ENCODE measurements at regions not wholly inside any gene's neighbourhood (a gene's known extent, or its start where the extent isn't known, plus 50 kb on each side); places are given as distances from the start of the nearest gene placed in this dataset.
"Not testable (repeated sequence)": the region's sequence is repeated elsewhere in the genome, so short reads cannot be mapped to it uniquely, and the experiment has no call there.

DNA sequence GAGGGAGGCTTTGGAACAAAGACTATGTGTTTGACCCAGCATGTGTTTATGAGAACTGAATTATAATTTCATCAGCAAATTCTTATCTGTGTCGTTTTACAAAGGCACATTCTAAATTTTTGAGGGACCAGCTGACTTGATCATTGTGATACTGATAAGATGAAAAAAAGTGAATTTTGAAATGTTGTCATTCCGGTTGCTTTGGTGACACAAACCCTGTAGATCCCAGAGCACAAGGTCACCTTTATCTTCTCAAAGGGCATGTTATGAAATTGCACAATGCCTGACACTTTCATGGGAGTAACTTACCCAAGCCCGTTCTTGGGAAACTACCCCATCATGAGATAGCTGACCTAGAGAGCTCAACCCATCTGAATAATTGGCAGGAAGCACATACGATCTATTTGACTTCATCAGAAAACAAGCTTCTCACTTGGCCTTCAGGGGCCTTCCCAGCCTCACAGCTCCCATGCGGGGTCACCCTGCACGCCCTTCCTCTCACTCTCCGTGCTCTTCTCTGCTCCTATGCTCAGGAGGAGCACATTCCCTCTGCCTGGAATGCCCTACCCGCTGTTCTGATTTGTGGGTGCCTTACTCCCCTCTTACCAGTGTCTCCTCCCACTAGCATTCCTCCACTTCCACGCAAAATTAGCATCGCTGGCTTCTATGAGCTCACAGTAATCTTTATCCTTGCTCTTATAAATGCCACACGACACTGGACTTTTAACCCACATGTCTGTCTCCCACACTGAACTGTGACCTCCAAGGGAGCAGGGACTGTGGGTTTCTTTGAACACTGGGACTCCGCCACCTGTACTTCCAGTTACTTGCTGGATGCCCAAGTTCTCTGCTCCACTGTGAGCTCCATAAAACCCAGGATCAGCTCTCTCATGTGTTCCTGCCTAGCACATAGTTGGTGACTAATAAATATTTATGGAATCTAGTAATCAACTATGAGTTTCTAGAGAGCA is 555.8 kb upstream of the ID2 start:
- TF ChIP-seq, protein P1, sequence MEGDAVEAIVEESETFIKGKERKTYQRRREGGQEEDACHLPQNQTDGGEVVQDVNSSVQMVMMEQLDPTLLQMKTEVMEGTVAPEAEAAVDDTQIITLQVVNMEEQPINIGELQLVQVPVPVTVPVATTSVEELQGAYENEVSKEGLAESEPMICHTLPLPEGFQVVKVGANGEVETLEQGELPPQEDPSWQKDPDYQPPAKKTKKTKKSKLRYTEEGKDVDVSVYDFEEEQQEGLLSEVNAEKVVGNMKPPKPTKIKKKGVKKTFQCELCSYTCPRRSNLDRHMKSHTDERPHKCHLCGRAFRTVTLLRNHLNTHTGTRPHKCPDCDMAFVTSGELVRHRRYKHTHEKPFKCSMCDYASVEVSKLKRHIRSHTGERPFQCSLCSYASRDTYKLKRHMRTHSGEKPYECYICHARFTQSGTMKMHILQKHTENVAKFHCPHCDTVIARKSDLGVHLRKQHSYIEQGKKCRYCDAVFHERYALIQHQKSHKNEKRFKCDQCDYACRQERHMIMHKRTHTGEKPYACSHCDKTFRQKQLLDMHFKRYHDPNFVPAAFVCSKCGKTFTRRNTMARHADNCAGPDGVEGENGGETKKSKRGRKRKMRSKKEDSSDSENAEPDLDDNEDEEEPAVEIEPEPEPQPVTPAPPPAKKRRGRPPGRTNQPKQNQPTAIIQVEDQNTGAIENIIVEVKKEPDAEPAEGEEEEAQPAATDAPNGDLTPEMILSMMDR (IDR thresholded peaks at IDR 0.05; ENCODE audit: low read depth, low read length) = no peak
- H3K4me3 ChIP-seq (ENCODE audit: low read depth, low read length) = no peak overlapping the region

DNA sequence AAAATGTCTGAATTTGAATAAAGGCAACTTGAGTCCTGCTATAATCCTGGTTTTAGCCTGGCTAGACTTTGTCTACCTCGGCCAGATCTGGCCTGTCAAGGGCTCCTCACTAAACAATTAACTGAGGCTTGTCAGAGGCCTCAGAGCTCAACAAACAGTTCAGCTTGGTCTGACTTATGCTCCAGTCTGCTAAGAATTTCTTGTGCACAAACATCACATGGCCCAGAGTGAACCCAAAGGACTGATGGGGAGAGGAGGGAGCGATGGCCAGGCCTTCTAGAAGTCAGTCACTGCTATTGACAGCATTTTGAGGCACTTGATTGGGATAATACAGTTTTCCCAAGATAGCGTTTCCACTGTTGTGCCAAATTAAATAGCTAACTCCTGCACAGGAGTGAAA is 555.1 kb upstream of the ID2 start:
- TF ChIP-seq, protein P1 (IDR thresholded peaks at IDR 0.05; ENCODE audit: low read depth, low read length) = no peak
- H3K4me3 ChIP-seq (ENCODE audit: low read depth, low read length) = no peak overlapping the region

DNA sequence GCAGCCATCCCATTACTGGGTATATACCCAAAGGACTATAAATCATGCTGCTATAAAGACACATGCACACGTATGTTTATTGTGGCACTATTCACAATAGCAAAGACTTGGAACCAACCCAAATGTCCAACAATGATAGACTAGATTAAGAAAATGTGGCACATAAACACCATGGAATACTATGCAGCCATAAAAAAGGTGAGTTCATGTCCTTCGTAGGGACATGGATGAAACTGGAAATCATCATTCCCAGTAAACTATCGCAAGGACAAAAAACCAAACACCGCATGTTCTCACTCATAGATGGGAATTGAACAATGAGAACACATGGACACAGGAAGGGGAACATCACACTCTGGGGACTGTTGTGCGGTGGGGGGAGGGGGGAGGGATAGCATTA is 550.4 kb upstream of the ID2 start:
- not testable (repeated sequence) for H3K4me3 ChIP-seq (ENCODE audit: low read depth, low read length)

- no peak overlapping the region for H3K4me3 ChIP-seq (ENCODE audit: low read depth, low read length)
- TF ChIP-seq, protein P1 (IDR thresholded peaks at IDR 0.05; ENCODE audit: low read depth, low read length) = no peak
Observed at GRCh38 chr2:8132351-8132831, 549.5 kb upstream of the ID2 start.

GRCh38 chr2:8132879-8133278 is 549.0 kb upstream of the ID2 start:
- no peak overlapping the region for H3K4me3 ChIP-seq (ENCODE audit: low read depth, low read length)
- TF ChIP-seq, protein P1 (IDR thresholded peaks at IDR 0.05; ENCODE audit: low read depth, low read length) = no peak

- TF ChIP-seq, protein P1 (IDR thresholded peaks at IDR 0.05; ENCODE audit: low read depth, low read length) = no peak
- no peak overlapping the region for H3K4me3 ChIP-seq (ENCODE audit: low read depth, low read length)
Observed at GRCh38 chr2:8133363-8133762, 548.5 kb upstream of the ID2 start.

DNA sequence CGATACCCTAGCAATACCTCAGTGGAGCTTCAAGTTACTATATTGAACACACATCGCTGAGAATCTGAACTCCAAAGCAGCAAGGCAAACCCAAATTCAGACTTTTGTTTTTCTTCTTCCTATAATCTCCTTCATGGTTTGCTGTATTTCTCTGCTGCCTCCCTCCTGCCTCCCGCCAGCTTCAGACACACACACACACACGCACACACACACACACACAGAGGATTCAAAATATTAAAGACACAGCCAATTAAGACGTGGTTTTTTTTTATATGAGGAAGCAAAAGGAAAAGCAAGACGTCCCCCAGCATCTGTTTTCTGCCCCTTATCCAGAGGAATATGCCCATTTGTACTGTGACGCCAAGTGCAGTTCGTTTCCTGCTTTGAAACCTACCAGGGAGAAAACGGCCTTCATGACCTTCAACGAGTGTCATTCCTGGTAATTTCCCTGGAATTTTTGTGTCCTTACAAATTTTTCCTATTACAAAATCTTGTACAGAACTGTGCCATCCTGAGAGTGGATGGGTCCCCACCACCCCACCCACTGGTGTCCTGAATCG is 547.9 kb upstream of the ID2 start:
- TF ChIP-seq, protein P1 (IDR thresholded peaks at IDR 0.05; ENCODE audit: low read depth, low read length) = no peak

More for the DNA sequence above, 547.9 kb upstream of the ID2 start:
- no peak overlapping the region for H3K4me3 ChIP-seq (ENCODE audit: low read depth, low read length)
